Pons (tissue), 1 donor: ENCODE measurements at regions not wholly inside any gene's neighbourhood (a gene's known extent, or its start where the extent isn't known, plus 50 kb on each side); places are given as distances from the start of the nearest gene placed in this dataset.

Source experiments
- DNase-seq: peaks from one replicate; pipeline ENCODE4 v3.0.0-alpha.2; 2016; ENCODE audit warnings: low spot score

- no peak for DNase-seq
Observed at GRCh38 chr3:115475178-115476041, 147.9 kb upstream of the GAP43 start.

- no peak for DNase-seq
Observed at GRCh38 chr3:115476472-115476871, 146.8 kb upstream of the GAP43 start.

- no peak for DNase-seq
Observed at GRCh38 chr3:115478359-115478758, 145.0 kb upstream of the GAP43 start.

GRCh38 chr3:115486880-115487279 lies 136.4 kb upstream of the GAP43 start:
- DNase-seq = no peak

- DNase-seq = no peak
Observed at GRCh38 chr3:115487968-115488367, 135.3 kb upstream of the GAP43 start.

GRCh38 chr3:115488409-115488808 lies 134.9 kb upstream of the GAP43 start:
- DNase-seq = no peak

GRCh38 chr3:115494826-115495225 lies 128.5 kb upstream of the GAP43 start:
- peak; percentile 26 for DNase-seq

GRCh38 chr3:115498421-115498820 lies 124.9 kb upstream of the GAP43 start:
- DNase-seq = no peak

- no peak for DNase-seq
Observed at GRCh38 chr3:115498898-115499297, 124.4 kb upstream of the GAP43 start.

GRCh38 chr3:115499666-115500065 lies 123.6 kb upstream of the GAP43 start:
- no peak for DNase-seq

- no peak for DNase-seq
Observed at GRCh38 chr3:115500795-115501194, 122.5 kb upstream of the GAP43 start.

GRCh38 chr3:115502128-115502527 lies 121.2 kb upstream of the GAP43 start:
- no peak for DNase-seq

GRCh38 chr3:115503394-115503793 lies 119.9 kb upstream of the GAP43 start:
- no peak for DNase-seq

- no peak for DNase-seq
Observed at GRCh38 chr3:115508562-115508961, 114.7 kb upstream of the GAP43 start.

- DNase-seq = no peak
Observed at GRCh38 chr3:115512565-115513415, 110.5 kb upstream of the GAP43 start.

- no peak for DNase-seq
Observed at GRCh38 chr3:115513416-115513800, 109.9 kb upstream of the GAP43 start.

- no peak for DNase-seq
Observed at GRCh38 chr3:115517457-115518050, 105.8 kb upstream of the GAP43 start.

- DNase-seq = no peak
Observed at GRCh38 chr3:115518100-115518852, 105.0 kb upstream of the GAP43 start.

GRCh38 chr3:115520241-115520640 lies 103.1 kb upstream of the GAP43 start:
- no peak for DNase-seq

GRCh38 chr3:115520651-115521245 lies 102.6 kb upstream of the GAP43 start:
- no peak for DNase-seq

- DNase-seq = no peak
Observed at GRCh38 chr3:115523458-115523857, 99.9 kb upstream of the GAP43 start.

GRCh38 chr3:115524549-115524948 lies 98.8 kb upstream of the GAP43 start:
- DNase-seq = no peak
